ENCODE measurements at regions not wholly inside any gene's neighbourhood (a gene's known extent, or its start where the extent isn't known, plus 50 kb on each side); places are given as distances from the start of the nearest gene placed in this dataset.

- no peak for DNase-seq
- Histone ChIP-seq H3K4me1 (ENCODE audit: control insufficient read depth, insufficient read depth, low read length) (no peaks in the 10 kb centered on the region), H3K27me3 (ENCODE audit: control insufficient read depth, insufficient read depth, low read length) (no peaks in the 10 kb centered on the region), H3K4me3 (ENCODE audit: low read length) (no peak overlapping the region), H3K36me3 (ENCODE audit: control insufficient read depth, insufficient read depth, low read length) (no peaks in the 10 kb centered on the region), H3K9me3 (ENCODE audit: control insufficient read depth, low read depth, low read length) (no peaks in the 10 kb centered on the region), H3K27ac (ENCODE audit: low read length) (no peak overlapping the region)
- 100% methylated on average over 1 of the region's 4 CpGs for WGBS (ENCODE audit: insufficient coverage, low lambda C conversion rate)
Observed at GRCh38 chr9:73844135-73844534, 653.0 kb upstream of the RORB start.

- Histone ChIP-seq H3K4me1 (ENCODE audit: control insufficient read depth, insufficient read depth, low read length) (no peaks in the 10 kb centered on the region), H3K27me3 (ENCODE audit: control insufficient read depth, insufficient read depth, low read length) (no peaks in the 10 kb centered on the region), H3K27ac (ENCODE audit: low read length) (no peak overlapping the region), H3K36me3 (ENCODE audit: control insufficient read depth, insufficient read depth, low read length) (no peaks in the 10 kb centered on the region), H3K4me3 (ENCODE audit: low read length) (no peak overlapping the region), H3K9me3 (ENCODE audit: control insufficient read depth, low read depth, low read length) (no peaks in the 10 kb centered on the region)
- DNase-seq, result no peak
- 90% methylated on average over 2 of the region's 2 CpGs for WGBS (ENCODE audit: insufficient coverage, low lambda C conversion rate)
Observed at GRCh38 chr9:73845539-73845938, 651.6 kb upstream of the RORB start.

- WGBS (ENCODE audit: insufficient coverage, low lambda C conversion rate), result 90% methylated on average over 3 of the region's 7 CpGs
- H3K27me3 ChIP-seq (ENCODE audit: control insufficient read depth, insufficient read depth, low read length), result no peaks in the 10 kb centered on the region
- H3K27ac ChIP-seq (ENCODE audit: low read length), result no peak overlapping the region
Observed at GRCh38 chr9:73845954-73846690, 651.0 kb upstream of the RORB start.

GRCh38 chr9:73847536-73847935, 649.6 kb upstream of the RORB start:
- no peak for DNase-seq
- no peaks in the 10 kb centered on the region for H3K4me1 ChIP-seq (ENCODE audit: control insufficient read depth, insufficient read depth, low read length)
- no peaks in the 10 kb centered on the region for H3K27me3 ChIP-seq (ENCODE audit: control insufficient read depth, insufficient read depth, low read length)
- WGBS (ENCODE audit: insufficient coverage, low lambda C conversion rate), result 20% methylated on average over 1 of the region's 3 CpGs
- no peaks in the 10 kb centered on the region for H3K36me3 ChIP-seq (ENCODE audit: control insufficient read depth, insufficient read depth, low read length)
- H3K9me3 ChIP-seq (ENCODE audit: control insufficient read depth, low read depth, low read length), result no peaks in the 10 kb centered on the region
- no peak overlapping the region for H3K27ac ChIP-seq (ENCODE audit: low read length)
- H3K4me3 ChIP-seq (ENCODE audit: low read length), result no peak overlapping the region

More at GRCh38 chr9:73845954-73846690, 651.0 kb upstream of the RORB start:
- H3K4me1 ChIP-seq (ENCODE audit: control insufficient read depth, insufficient read depth, low read length), result no peaks in the 10 kb centered on the region
- H3K36me3 ChIP-seq (ENCODE audit: control insufficient read depth, insufficient read depth, low read length), result no peaks in the 10 kb centered on the region
- H3K9me3 ChIP-seq (ENCODE audit: control insufficient read depth, low read depth, low read length), result no peaks in the 10 kb centered on the region
- no peak for DNase-seq
- no peak overlapping the region for H3K4me3 ChIP-seq (ENCODE audit: low read length)

GRCh38 chr9:73853549-73853948, 643.6 kb upstream of the RORB start:
- WGBS (ENCODE audit: insufficient coverage, low lambda C conversion rate), result 80% methylated on average over 1 of the region's 3 CpGs
- H3K36me3 ChIP-seq (ENCODE audit: control insufficient read depth, insufficient read depth, low read length), result no peaks in the 10 kb centered on the region
- DNase-seq, result no peak
- H3K27ac ChIP-seq (ENCODE audit: low read length), result no peak overlapping the region
- no peaks in the 10 kb centered on the region for H3K4me1 ChIP-seq (ENCODE audit: control insufficient read depth, insufficient read depth, low read length)
- H3K27me3 ChIP-seq (ENCODE audit: control insufficient read depth, insufficient read depth, low read length), result no peaks in the 10 kb centered on the region
- H3K4me3 ChIP-seq (ENCODE audit: low read length), result no peak overlapping the region
- H3K9me3 ChIP-seq (ENCODE audit: control insufficient read depth, low read depth, low read length), result no peaks in the 10 kb centered on the region

GRCh38 chr9:73855206-73855605, 641.9 kb upstream of the RORB start:
- Histone ChIP-seq H3K9me3 (ENCODE audit: control insufficient read depth, low read depth, low read length) (no peaks in the 10 kb centered on the region), H3K4me3 (ENCODE audit: low read length) (no peak overlapping the region), H3K36me3 (ENCODE audit: control insufficient read depth, insufficient read depth, low read length) (no peaks in the 10 kb centered on the region), H3K27ac (ENCODE audit: low read length) (no peak overlapping the region), H3K4me1 (ENCODE audit: control insufficient read depth, insufficient read depth, low read length) (no peaks in the 10 kb centered on the region), H3K27me3 (ENCODE audit: control insufficient read depth, insufficient read depth, low read length) (no peaks in the 10 kb centered on the region)
- DNase-seq, result no peak

- no peaks in the 10 kb centered on the region for H3K4me1 ChIP-seq (ENCODE audit: control insufficient read depth, insufficient read depth, low read length)
- H3K36me3 ChIP-seq (ENCODE audit: control insufficient read depth, insufficient read depth, low read length), result no peaks in the 10 kb centered on the region
- DNase-seq, result no peak
- H3K4me3 ChIP-seq (ENCODE audit: low read length), result no peak overlapping the region
- no peaks in the 10 kb centered on the region for H3K27me3 ChIP-seq (ENCODE audit: control insufficient read depth, insufficient read depth, low read length)
- no peak overlapping the region for H3K27ac ChIP-seq (ENCODE audit: low read length)
- H3K9me3 ChIP-seq (ENCODE audit: control insufficient read depth, low read depth, low read length), result no peaks in the 10 kb centered on the region
Observed at GRCh38 chr9:73863924-73864323, 633.2 kb upstream of the RORB start.

GRCh38 chr9:73866451-73866850, 630.7 kb upstream of the RORB start:
- no peaks in the 10 kb centered on the region for H3K27me3 ChIP-seq (ENCODE audit: control insufficient read depth, insufficient read depth, low read length)
- H3K9me3 ChIP-seq (ENCODE audit: control insufficient read depth, low read depth, low read length), result no peaks in the 10 kb centered on the region
- H3K36me3 ChIP-seq (ENCODE audit: control insufficient read depth, insufficient read depth, low read length), result no peaks in the 10 kb centered on the region
- no peak overlapping the region for H3K4me3 ChIP-seq (ENCODE audit: low read length)
- WGBS (ENCODE audit: insufficient coverage, low lambda C conversion rate), result 76% methylated on average over 2 of the region's 4 CpGs
- DNase-seq, result no peak
- H3K4me1 ChIP-seq (ENCODE audit: control insufficient read depth, insufficient read depth, low read length), result no peaks in the 10 kb centered on the region
- no peak overlapping the region for H3K27ac ChIP-seq (ENCODE audit: low read length)

GRCh38 chr9:73869264-73869663, 627.9 kb upstream of the RORB start:
- Histone ChIP-seq H3K36me3 (ENCODE audit: control insufficient read depth, insufficient read depth, low read length) (no peaks in the 10 kb centered on the region), H3K4me1 (ENCODE audit: control insufficient read depth, insufficient read depth, low read length) (no peaks in the 10 kb centered on the region), H3K27ac (ENCODE audit: low read length) (no peak overlapping the region), H3K4me3 (ENCODE audit: low read length) (no peak overlapping the region), H3K27me3 (ENCODE audit: control insufficient read depth, insufficient read depth, low read length) (no peaks in the 10 kb centered on the region), H3K9me3 (ENCODE audit: control insufficient read depth, low read depth, low read length) (no peaks in the 10 kb centered on the region)
- WGBS (ENCODE audit: insufficient coverage, low lambda C conversion rate), result no CpG with 5 or more reads among the region's 3 CpGs
- DNase-seq, result no peak

GRCh38 chr9:73871636-73872035, 625.5 kb upstream of the RORB start:
- Histone ChIP-seq H3K27ac (ENCODE audit: low read length) (no peak overlapping the region), H3K27me3 (ENCODE audit: control insufficient read depth, insufficient read depth, low read length) (no peaks in the 10 kb centered on the region), H3K4me3 (ENCODE audit: low read length) (no peak overlapping the region), H3K9me3 (ENCODE audit: control insufficient read depth, low read depth, low read length) (no peaks in the 10 kb centered on the region), H3K4me1 (ENCODE audit: control insufficient read depth, insufficient read depth, low read length) (no peaks in the 10 kb centered on the region), H3K36me3 (ENCODE audit: control insufficient read depth, insufficient read depth, low read length) (no peaks in the 10 kb centered on the region)
- WGBS (ENCODE audit: insufficient coverage, low lambda C conversion rate), result 67% methylated on average over 1 of the region's 4 CpGs
- no peak for DNase-seq

- DNase-seq, result no peak
- 92% methylated on average over 2 of the region's 6 CpGs for WGBS (ENCODE audit: insufficient coverage, low lambda C conversion rate)
- no peaks in the 10 kb centered on the region for H3K9me3 ChIP-seq (ENCODE audit: control insufficient read depth, low read depth, low read length)
- no peaks in the 10 kb centered on the region for H3K27me3 ChIP-seq (ENCODE audit: control insufficient read depth, insufficient read depth, low read length)
- no peak overlapping the region for H3K27ac ChIP-seq (ENCODE audit: low read length)
- H3K36me3 ChIP-seq (ENCODE audit: control insufficient read depth, insufficient read depth, low read length), result no peaks in the 10 kb centered on the region
- H3K4me1 ChIP-seq (ENCODE audit: control insufficient read depth, insufficient read depth, low read length), result no peaks in the 10 kb centered on the region
- H3K4me3 ChIP-seq (ENCODE audit: low read length), result no peak overlapping the region
Observed at GRCh38 chr9:73872701-73873100, 624.4 kb upstream of the RORB start.

Data from large intestine (tissue), 3 donors.